ENCODE measurements at regions not wholly inside any gene's neighbourhood (a gene's known extent, or its start where the extent isn't known, plus 50 kb on each side); places are given as distances from the start of the nearest gene placed in this dataset.

DNA sequence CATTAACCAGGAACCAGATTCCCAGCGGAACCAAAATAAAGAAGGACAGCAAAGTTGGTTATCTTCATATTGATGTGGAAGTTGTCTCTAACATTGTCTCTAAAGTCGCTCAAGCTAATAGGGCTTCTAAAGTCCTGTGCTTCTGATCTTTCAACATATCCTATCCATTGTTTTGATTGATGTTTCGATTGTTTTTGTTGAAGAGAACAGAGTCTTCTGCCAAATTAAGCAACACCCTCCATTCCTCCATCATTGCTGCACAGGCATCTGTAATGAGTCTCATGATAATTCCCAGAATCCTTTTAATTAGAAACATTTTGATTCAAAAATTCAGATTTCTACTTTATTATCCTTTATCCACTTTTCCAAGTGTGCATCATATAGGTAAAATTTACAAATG lies 71.6 kb upstream of the AVPR1A start:
- TF ChIP-seq, protein P1, sequence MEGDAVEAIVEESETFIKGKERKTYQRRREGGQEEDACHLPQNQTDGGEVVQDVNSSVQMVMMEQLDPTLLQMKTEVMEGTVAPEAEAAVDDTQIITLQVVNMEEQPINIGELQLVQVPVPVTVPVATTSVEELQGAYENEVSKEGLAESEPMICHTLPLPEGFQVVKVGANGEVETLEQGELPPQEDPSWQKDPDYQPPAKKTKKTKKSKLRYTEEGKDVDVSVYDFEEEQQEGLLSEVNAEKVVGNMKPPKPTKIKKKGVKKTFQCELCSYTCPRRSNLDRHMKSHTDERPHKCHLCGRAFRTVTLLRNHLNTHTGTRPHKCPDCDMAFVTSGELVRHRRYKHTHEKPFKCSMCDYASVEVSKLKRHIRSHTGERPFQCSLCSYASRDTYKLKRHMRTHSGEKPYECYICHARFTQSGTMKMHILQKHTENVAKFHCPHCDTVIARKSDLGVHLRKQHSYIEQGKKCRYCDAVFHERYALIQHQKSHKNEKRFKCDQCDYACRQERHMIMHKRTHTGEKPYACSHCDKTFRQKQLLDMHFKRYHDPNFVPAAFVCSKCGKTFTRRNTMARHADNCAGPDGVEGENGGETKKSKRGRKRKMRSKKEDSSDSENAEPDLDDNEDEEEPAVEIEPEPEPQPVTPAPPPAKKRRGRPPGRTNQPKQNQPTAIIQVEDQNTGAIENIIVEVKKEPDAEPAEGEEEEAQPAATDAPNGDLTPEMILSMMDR (IDR thresholded peaks at IDR 0.05; ENCODE audit: low read length) = no peak
- TF ChIP-seq EZH2 (IDR thresholded peaks at IDR 0.05; ENCODE audit: borderline replicate concordance, low read length) = no peak
